D721Med (cell line): ENCODE measurements at regions not wholly inside any gene's neighbourhood (a gene's known extent, or its start where the extent isn't known, plus 50 kb on each side); places are given as distances from the start of the nearest gene placed in this dataset.
A peak's percentile ranks its signal among the peaks of the same experiment; 100 is the strongest.

ENCODE experiments used
- DNase-seq: peaks from one replicate; pipeline ENCODE4 v3.0.0; 2011; ENCODE audit warnings: low spot score; ENCODE audit not compliant: insufficient read length
- FAIRE-seq: peaks from 2 replicates; lab custom pipeline; 2011; peaks lifted over from hg19 to GRCh38; lab: Jason Lieb, UNC
- TF ChIP-seq, protein P1 (sequence below): IDR thresholded peaks from 2 replicates; pipeline ENCODE4 v1.5.1; 2012; ENCODE audit warnings: mild to moderate bottlenecking, control low read depth; ENCODE audit not compliant: insufficient read depth; ENCODE audit errors: missing control alignments

DNA sequence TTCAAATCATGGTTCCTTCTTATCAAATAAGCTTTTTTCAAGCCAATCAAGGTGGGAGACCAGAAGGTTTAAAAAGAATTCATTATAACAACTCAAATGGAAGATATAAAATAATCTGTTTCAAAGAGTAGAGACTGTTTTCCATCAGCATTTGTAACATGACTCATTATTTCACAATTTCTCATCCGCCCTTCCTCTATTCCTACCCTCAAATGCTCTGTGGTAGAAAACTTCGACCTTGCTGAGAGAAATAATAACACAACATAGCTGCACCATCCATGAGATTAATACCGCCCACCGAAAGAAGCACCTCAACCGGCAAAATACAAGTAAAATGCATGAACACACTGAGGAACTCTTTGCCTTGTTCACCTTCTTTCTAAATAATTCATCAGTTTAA is 2039.2 kb upstream of the CELF4 start:
- DNase-seq (no peak), FAIRE-seq (no peak)
- TF ChIP-seq, protein P1, sequence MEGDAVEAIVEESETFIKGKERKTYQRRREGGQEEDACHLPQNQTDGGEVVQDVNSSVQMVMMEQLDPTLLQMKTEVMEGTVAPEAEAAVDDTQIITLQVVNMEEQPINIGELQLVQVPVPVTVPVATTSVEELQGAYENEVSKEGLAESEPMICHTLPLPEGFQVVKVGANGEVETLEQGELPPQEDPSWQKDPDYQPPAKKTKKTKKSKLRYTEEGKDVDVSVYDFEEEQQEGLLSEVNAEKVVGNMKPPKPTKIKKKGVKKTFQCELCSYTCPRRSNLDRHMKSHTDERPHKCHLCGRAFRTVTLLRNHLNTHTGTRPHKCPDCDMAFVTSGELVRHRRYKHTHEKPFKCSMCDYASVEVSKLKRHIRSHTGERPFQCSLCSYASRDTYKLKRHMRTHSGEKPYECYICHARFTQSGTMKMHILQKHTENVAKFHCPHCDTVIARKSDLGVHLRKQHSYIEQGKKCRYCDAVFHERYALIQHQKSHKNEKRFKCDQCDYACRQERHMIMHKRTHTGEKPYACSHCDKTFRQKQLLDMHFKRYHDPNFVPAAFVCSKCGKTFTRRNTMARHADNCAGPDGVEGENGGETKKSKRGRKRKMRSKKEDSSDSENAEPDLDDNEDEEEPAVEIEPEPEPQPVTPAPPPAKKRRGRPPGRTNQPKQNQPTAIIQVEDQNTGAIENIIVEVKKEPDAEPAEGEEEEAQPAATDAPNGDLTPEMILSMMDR = no peak

DNA sequence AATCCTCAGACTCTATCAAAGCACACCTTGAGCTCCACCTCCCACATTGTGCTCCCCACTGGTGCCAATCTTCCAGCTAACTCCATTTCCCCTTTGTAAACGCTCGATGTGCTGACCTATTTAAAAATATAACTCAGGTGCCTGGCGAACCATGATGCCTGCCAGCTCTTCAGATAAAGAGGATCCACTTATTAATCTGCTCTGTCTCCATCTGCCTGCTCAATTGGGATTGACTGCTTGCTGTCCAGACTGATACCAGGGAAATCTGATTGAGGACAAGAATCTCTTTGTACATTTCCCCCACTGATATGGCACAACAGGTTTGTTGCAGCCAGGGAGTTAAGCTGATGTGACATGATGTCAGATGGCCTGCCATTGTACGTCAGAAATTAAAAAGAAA is 2036.5 kb upstream of the CELF4 start:
- TF ChIP-seq, protein P1 = no peak
- peak; percentile 98 for FAIRE-seq
- no peak for DNase-seq

DNA sequence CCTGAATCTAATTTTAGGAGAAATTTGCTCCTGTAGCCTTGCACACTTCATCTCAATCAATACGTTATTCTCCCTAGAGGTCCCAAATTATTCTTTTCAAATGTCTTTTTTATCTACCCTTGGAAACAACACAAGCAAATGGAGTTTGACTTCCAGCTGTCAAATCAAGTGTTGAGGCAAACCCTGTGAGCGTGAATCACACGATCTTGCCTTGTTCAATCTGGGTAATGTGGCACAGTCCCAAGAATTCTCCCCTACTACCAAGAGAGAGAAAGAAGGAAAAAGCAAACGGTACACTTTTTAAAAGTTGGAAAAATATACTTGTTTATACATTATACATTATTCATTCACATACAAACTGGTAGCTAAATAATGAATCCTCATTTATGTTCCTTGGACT is 2035.3 kb upstream of the CELF4 start:
- TF ChIP-seq, protein P1 = no peak
- no peak for DNase-seq
- FAIRE-seq = no peak

DNA sequence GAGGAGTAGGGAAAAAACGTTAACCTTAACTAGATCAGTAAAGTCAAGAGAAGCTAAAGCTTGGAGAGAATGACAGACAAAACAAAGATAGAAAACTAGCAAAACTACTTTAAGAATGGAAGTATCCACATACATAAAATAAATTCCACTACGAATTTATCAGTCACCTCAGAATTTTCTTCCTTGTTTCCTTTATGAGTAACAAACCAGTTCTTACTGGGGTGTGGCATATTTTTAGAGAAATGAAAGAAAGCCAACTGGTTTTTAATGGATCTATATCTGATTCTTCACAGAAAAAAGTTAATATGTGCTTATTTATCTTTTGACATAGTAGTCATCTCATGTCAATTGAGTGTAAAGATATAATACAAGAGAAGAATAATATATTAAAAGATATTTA is 2033.7 kb upstream of the CELF4 start:
- DNase-seq (no peak), FAIRE-seq (peak; percentile 88)
- TF ChIP-seq, protein P1 = no peak

DNA sequence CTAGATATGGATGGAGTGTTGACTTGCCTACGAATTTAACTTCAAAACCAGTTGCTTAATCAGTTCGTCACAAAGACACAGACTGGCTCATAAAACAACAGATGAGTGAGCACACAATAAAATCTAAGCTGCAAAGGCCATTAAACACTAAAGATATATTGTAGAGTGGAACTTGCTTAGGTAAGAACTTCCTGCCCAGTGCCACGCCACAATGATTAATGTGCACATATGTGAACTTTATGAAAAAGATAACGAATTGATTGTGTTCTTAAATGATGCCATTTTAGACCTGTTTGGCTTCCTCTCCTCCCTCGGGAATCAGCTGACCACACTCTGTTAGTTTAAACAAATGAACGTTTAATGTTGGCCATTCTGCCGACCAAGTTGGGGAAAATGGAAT is 2031.3 kb upstream of the CELF4 start:
- TF ChIP-seq, protein P1 = no peak
- FAIRE-seq = peak; percentile 41
- DNase-seq = no peak

DNA sequence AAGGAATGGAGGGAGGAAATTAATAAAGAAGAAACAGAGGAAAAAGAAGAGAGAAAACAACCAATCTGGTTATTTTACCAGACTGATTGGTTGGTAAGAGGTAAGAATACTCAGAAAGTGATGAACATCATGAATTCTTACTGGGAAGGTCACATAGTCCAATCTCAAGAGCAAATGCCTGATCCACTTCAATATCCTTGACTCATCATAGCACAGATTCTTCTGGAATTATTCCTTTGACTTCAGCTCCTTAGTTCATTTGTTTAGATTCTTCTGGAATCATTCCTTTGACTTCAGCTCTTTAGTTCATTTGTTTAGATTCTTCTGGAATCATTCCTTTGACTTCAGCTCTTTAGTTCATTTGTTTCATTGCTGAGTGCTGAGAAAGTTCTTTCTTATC is 2030.6 kb upstream of the CELF4 start:
- TF ChIP-seq, protein P1 = no peak

DNA sequence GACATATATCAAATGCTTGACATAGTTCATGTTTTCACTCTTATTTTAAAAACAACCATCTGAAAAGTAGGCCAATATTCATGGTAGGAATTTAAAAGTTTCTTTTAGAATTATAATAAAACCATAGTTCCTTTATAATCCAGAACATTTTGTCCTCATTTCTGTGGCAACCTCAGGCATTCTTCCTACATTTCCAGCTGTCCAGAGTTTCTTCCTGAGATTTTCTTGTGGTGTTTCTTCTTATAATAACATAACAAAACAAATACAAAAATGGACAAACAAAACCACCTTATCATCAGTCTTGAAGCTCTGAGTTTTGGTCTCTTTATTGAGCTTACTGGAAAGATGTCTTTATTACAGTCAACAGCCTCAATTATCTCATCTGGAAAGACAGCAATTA is 2028.6 kb upstream of the CELF4 start:
- TF ChIP-seq, protein P1 = no peak
- DNase-seq (no peak), FAIRE-seq (peak; percentile 16)

More for the DNA sequence above, 2030.6 kb upstream of the CELF4 start:
- FAIRE-seq (peak; percentile 96), DNase-seq (no peak)
